ENCODE measurements at regions not wholly inside any gene's neighbourhood (a gene's known extent, or its start where the extent isn't known, plus 50 kb on each side); places are given as distances from the start of the nearest gene placed in this dataset.

DNA sequence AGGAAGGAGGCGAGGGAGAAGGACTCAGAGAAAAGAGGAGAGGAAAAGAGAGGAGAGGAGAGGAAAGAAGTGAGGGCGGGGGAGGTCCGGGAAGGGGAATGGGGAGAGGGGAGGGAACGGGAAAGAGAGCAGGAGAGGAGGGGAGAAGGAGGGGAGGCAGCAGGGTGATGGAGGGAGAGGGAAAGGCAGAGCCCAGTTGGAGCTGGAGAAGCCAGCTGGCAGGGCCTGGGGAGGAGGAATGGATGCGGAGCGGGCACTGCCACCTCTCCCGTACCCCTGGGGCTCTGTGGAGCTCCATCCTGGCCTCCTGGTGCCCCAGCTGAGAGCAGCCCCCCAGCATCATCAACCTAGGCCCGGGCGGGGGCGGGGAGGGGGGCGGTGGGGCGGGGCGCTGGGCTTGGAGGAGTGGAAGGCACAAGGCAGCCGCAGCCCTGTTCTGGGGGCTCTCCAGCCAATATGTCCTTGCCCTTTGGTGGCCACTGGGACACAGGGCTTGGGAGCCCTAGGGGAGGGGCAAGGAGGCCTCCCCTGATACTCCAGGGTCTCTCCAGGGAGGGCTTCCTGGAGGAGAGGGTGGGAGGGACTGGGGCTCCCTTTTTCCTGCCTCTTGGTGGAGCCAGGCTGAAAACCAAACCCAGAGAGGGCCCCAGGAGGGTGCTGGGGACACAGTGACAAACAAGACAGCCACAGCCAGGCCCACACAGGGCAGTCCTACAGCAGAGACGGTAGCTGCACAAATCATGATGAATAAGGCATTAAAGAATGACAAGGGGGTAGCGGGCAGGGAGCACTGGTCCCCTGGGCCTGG is 123.7 kb downstream of the C9orf50 start (continued):
- TF ChIP-seq, protein P1, sequence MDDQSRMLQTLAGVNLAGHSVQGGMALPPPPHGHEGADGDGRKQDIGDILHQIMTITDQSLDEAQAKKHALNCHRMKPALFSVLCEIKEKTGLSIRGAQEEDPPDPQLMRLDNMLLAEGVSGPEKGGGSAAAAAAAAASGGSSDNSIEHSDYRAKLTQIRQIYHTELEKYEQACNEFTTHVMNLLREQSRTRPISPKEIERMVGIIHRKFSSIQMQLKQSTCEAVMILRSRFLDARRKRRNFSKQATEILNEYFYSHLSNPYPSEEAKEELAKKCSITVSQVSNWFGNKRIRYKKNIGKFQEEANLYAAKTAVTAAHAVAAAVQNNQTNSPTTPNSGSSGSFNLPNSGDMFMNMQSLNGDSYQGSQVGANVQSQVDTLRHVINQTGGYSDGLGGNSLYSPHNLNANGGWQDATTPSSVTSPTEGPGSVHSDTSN (IDR thresholded peaks at IDR 0.05), result peak; percentile 21; the same call in 1 of the 2 replicates
- TF ChIP-seq SMC3 (IDR thresholded peaks at IDR 0.05; ENCODE audit: low read depth, low read length) (peak; percentile 2; the same call in 1 of the 2 replicates), JUND (IDR thresholded peaks at IDR 0.05) (no peak), NFIC (IDR thresholded peaks at IDR 0.05; ENCODE audit: borderline replicate concordance) (no peak)
- TF ChIP-seq, protein P2, sequence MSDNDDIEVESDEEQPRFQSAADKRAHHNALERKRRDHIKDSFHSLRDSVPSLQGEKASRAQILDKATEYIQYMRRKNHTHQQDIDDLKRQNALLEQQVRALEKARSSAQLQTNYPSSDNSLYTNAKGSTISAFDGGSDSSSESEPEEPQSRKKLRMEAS (IDR thresholded peaks at IDR 0.05; ENCODE audit: low read depth), result 0 out of 2 replicates have a peak, but pooled peaks have one; percentile 9

DNA sequence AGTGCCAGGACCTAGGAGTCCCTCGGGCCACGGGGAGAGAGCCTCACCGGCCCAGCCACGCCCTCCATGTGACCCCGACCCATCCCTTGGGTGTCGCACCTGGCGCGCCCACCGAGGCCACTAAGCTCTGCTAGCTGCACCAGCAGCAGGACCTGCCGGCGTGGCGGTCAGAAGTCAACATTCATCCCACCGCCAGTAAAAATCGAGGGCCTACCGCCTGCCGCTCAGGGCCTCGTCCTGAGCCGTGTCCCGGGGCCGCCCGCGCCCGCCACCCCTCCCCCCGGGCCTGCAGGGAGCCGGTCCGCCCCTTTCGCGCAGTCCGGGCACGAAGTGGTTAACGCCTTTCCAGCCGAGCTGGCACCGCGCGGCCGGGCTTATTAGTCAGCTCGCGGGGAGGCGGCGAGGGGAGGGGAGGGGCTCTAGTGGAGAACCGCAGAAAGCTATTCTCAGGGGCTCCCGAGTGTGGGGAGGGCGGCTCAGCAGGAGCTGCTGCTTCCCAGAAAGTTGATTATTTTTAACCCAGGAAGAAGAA is 124.4 kb downstream of the C9orf50 start:
- POLR2A ChIA-PET, result interaction anchor here (0.7 to 6.5 kb wide), 28 partner anchors 8 to 338 kb away, joined by 3 to 62 read pairs (median 5); partner anchors contain the start of gene IER5L
- Histone ChIP-seq H4K20me1 (ENCODE audit: insufficient read depth) (no peaks in the 10 kb centered on the region), H3K27me3 (ENCODE audit: insufficient read depth) (no peaks in the 10 kb centered on the region), H2AFZ (ENCODE audit: low read depth) (no peak overlapping the region), H3K79me2 (ENCODE audit: insufficient read depth) (peaks cover 59% of the 10 kb centered on the region), H3K9me3 (no peaks in the 10 kb centered on the region), H3K27ac (ENCODE audit: low read depth in 2 of 2, low read length in 1 of 2) (peak overlapping the region; percentile 96 to 99), H3F3A (replicated peaks; ENCODE audit: insufficient read depth) (peaks cover 41% of the 10 kb centered on the region), H3K4me1 (ENCODE audit: control insufficient read depth in 1 of 2, insufficient read depth in 2 of 2, low read depth in 1 of 2, low read length in 1 of 2) (peaks cover 36 to 72% of the 10 kb centered on the region in 2 experiments; a peak in 3 of 4 replicates), H3K9ac (peak overlapping the region; percentile 99), H3K4me3 (ENCODE audit: low read depth in 2 of 2, low read length in 1 of 2) (peak overlapping the region; percentile 52 to 70), H3K4me2 (peak overlapping the region; percentile 88), H3K36me3 (replicated peaks in 1 of 2; ENCODE audit: control insufficient read depth in 1 of 2, insufficient read depth in 2 of 2, low read length in 1 of 2) (peaks cover 0 to 4% of the 10 kb centered on the region in 2 experiments), H3K9me2 (no peaks in the 10 kb centered on the region)
- DNase-seq, result peak; percentile 89
- CTCF ChIA-PET, result interaction anchor here (0.6 to 6.7 kb wide), 15 partner anchors 9 to 324 kb away, joined by 3 to 31 read pairs (median 4); partner anchors contain the start of gene IER5L
- 4% methylated on average over 17 of the region's 43 CpGs for WGBS (ENCODE audit: low lambda C conversion rate)
- TF ChIP-seq, protein P3, sequence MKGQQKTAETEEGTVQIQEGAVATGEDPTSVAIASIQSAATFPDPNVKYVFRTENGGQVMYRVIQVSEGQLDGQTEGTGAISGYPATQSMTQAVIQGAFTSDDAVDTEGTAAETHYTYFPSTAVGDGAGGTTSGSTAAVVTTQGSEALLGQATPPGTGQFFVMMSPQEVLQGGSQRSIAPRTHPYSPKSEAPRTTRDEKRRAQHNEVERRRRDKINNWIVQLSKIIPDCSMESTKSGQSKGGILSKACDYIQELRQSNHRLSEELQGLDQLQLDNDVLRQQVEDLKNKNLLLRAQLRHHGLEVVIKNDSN (IDR thresholded peaks at IDR 0.05; ENCODE audit: borderline replicate concordance, low read depth), result no peak
- peak; percentile 67; the same call in 1 of the 2 replicates for TF ChIP-seq TCF12 (IDR thresholded peaks at IDR 0.05)
- peak; percentile 94 for TF ChIP-seq POLR2AphosphoS5 (IDR thresholded peaks at IDR 0.05; ENCODE audit: low read depth, low read length)
- TF ChIP-seq, protein P4, sequence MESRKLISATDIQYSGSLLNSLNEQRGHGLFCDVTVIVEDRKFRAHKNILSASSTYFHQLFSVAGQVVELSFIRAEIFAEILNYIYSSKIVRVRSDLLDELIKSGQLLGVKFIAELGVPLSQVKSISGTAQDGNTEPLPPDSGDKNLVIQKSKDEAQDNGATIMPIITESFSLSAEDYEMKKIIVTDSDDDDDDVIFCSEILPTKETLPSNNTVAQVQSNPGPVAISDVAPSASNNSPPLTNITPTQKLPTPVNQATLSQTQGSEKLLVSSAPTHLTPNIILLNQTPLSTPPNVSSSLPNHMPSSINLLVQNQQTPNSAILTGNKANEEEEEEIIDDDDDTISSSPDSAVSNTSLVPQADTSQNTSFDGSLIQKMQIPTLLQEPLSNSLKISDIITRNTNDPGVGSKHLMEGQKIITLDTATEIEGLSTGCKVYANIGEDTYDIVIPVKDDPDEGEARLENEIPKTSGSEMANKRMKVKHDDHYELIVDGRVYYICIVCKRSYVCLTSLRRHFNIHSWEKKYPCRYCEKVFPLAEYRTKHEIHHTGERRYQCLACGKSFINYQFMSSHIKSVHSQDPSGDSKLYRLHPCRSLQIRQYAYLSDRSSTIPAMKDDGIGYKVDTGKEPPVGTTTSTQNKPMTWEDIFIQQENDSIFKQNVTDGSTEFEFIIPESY (IDR thresholded peaks at IDR 0.05; ENCODE audit: borderline replicate concordance, low read depth), result 0 out of 2 replicates have a peak, but pooled peaks have one; percentile 58
- TF ChIP-seq SMC3 (IDR thresholded peaks at IDR 0.05; ENCODE audit: low read depth, low read length), result peak; percentile 18
- peak; percentile 11; the same call in 1 of the 2 replicates for TF ChIP-seq RCOR1 (IDR thresholded peaks at IDR 0.05; ENCODE audit: low read length)
- TF ChIP-seq, protein P5, sequence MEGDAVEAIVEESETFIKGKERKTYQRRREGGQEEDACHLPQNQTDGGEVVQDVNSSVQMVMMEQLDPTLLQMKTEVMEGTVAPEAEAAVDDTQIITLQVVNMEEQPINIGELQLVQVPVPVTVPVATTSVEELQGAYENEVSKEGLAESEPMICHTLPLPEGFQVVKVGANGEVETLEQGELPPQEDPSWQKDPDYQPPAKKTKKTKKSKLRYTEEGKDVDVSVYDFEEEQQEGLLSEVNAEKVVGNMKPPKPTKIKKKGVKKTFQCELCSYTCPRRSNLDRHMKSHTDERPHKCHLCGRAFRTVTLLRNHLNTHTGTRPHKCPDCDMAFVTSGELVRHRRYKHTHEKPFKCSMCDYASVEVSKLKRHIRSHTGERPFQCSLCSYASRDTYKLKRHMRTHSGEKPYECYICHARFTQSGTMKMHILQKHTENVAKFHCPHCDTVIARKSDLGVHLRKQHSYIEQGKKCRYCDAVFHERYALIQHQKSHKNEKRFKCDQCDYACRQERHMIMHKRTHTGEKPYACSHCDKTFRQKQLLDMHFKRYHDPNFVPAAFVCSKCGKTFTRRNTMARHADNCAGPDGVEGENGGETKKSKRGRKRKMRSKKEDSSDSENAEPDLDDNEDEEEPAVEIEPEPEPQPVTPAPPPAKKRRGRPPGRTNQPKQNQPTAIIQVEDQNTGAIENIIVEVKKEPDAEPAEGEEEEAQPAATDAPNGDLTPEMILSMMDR (IDR thresholded peaks at IDR 0.05), result no peak
- TF ChIP-seq, protein P6, sequence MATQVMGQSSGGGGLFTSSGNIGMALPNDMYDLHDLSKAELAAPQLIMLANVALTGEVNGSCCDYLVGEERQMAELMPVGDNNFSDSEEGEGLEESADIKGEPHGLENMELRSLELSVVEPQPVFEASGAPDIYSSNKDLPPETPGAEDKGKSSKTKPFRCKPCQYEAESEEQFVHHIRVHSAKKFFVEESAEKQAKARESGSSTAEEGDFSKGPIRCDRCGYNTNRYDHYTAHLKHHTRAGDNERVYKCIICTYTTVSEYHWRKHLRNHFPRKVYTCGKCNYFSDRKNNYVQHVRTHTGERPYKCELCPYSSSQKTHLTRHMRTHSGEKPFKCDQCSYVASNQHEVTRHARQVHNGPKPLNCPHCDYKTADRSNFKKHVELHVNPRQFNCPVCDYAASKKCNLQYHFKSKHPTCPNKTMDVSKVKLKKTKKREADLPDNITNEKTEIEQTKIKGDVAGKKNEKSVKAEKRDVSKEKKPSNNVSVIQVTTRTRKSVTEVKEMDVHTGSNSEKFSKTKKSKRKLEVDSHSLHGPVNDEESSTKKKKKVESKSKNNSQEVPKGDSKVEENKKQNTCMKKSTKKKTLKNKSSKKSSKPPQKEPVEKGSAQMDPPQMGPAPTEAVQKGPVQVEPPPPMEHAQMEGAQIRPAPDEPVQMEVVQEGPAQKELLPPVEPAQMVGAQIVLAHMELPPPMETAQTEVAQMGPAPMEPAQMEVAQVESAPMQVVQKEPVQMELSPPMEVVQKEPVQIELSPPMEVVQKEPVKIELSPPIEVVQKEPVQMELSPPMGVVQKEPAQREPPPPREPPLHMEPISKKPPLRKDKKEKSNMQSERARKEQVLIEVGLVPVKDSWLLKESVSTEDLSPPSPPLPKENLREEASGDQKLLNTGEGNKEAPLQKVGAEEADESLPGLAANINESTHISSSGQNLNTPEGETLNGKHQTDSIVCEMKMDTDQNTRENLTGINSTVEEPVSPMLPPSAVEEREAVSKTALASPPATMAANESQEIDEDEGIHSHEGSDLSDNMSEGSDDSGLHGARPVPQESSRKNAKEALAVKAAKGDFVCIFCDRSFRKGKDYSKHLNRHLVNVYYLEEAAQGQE (IDR thresholded peaks at IDR 0.05; ENCODE audit: low read depth, low read length), result peak; percentile 31; the same call in 1 of the 2 replicates
- TF ChIP-seq RXRA (IDR thresholded peaks at IDR 0.05; ENCODE audit: borderline replicate concordance, low read depth), result peak; percentile 45; the same call in 1 of the 2 replicates
- peak; percentile 81 for TF ChIP-seq TAF1 (IDR thresholded peaks at IDR 0.05; ENCODE audit: borderline replicate concordance, low read depth, low read length)
- 0 out of 2 replicates have a peak, but pooled peaks have one; percentile 43 for TF ChIP-seq FOXM1 (IDR thresholded peaks at IDR 0.05; ENCODE audit: low read depth)
- TF ChIP-seq RAD21 (IDR thresholded peaks at IDR 0.05; ENCODE audit: low read length), result peak; percentile 33
- peak; percentile 76; the same call in 1 of the 2 replicates for TF ChIP-seq NFIC (IDR thresholded peaks at IDR 0.05; ENCODE audit: borderline replicate concordance)
- TF ChIP-seq FOSL2 (IDR thresholded peaks at IDR 0.05; ENCODE audit: borderline replicate concordance, low read depth), result peak; percentile 80; the same call in 1 of the 2 replicates
- TF ChIP-seq, protein P2 (IDR thresholded peaks at IDR 0.05; ENCODE audit: low read depth), result peak; percentile 66; the same call in 1 of the 2 replicates
- TF ChIP-seq GATA2 (CRISPR knock-in tag; IDR thresholded peaks at IDR 0.05), result no peak
